ENCODE measurements at regions not wholly inside any gene's neighbourhood (a gene's known extent, or its start where the extent isn't known, plus 50 kb on each side); places are given as distances from the start of the nearest gene placed in this dataset.
"Not testable (repeated sequence)": the region's sequence is repeated elsewhere in the genome, so short reads cannot be mapped to it uniquely, and the experiment has no call there.

- H3K4ac ChIP-seq (ENCODE audit: low read depth, low read length); H2BK12ac ChIP-seq (ENCODE audit: insufficient read length, low read depth, low read length); H3K36me3 Mint-ChIP-seq (ENCODE audit: insufficient read depth in 1 of 3, low read depth in 3 of 3); H3T11ph ChIP-seq (ENCODE audit: low read length); H3K14ac ChIP-seq (ENCODE audit: insufficient read depth, low read length); H3K56ac ChIP-seq (ENCODE audit: insufficient read length, low read depth, low read length); H2BK5ac ChIP-seq (ENCODE audit: insufficient read length, low read length); H4K8ac ChIP-seq (replicated peaks; ENCODE audit: insufficient read length, low read depth, low read length); H3K23ac ChIP-seq (ENCODE audit: insufficient read length, low read depth, low read length); DNase-seq; H4K20me1 ChIP-seq (ENCODE audit: control insufficient read depth, insufficient read depth, insufficient read length); H2BK120ac ChIP-seq (ENCODE audit: low read depth, low read length, poor library complexity, severe bottlenecking); H3K27me3 Mint-ChIP-seq (ENCODE audit: low read depth); H3K4me1 ChIP-seq (ENCODE audit: insufficient read depth, low read length); H3K79me1 ChIP-seq (ENCODE audit: insufficient read depth, low read depth, low read length, poor library complexity, severe bottlenecking); H3K27ac ChIP-seq (ENCODE audit: insufficient read length, low read depth, low read length); H4K91ac ChIP-seq (ENCODE audit: insufficient read length, low read depth, low read length); H4K5ac ChIP-seq (ENCODE audit: insufficient read length, low read depth, low read length); H3K79me2 ChIP-seq (ENCODE audit: insufficient read depth, low read length); H2AFZ ChIP-seq (ENCODE audit: low read length); H3K9me3 Mint-ChIP-seq; H3K18ac ChIP-seq (ENCODE audit: insufficient read length, low read depth, low read length); H3K27me3 ChIP-seq (ENCODE audit: insufficient read depth, low read length); H2BK15ac ChIP-seq (ENCODE audit: low read depth, low read length); H3K9ac ChIP-seq (ENCODE audit: extremely low read depth, insufficient read length, low read length); H3K23me2 ChIP-seq (ENCODE audit: insufficient read length, low read depth, low read length, poor library complexity, severe bottlenecking); H3K9me3 ChIP-seq (ENCODE audit: control insufficient read depth, low read depth, low read length); H3K4me2 ChIP-seq (ENCODE audit: insufficient read depth, insufficient read length, low read length); H2AK5ac ChIP-seq (ENCODE audit: insufficient read length, low read length): not testable (repeated sequence)
- no CpG with 5 or more reads among the region's 7 CpGs for WGBS (ENCODE audit: extremely low coverage, insufficient read length, low lambda C conversion rate)
- Mint-ChIP-seq H3K4me1 (peaks cover 19 to 29% of the 10 kb centered on the region in 2 experiments), H3K4me3 (peak overlapping the region in 1 of 2 experiments; percentile 47; a peak in 1 of 5 replicates), H3K27ac (peak overlapping the region in 1 of 3 experiments; percentile 92; a peak in 3 of 7 replicates)
- peak overlapping the region; percentile 6 for H2BK20ac ChIP-seq (ENCODE audit: low read depth, low read length, poor library complexity, severe bottlenecking)
Observed at GRCh38 chr7:6930081-6930635, 104.1 kb upstream of the CCZ1B start.
